ENCODE measurements at regions not wholly inside any gene's neighbourhood (a gene's known extent, or its start where the extent isn't known, plus 50 kb on each side); places are given as distances from the start of the nearest gene placed in this dataset.

GRCh38 chr12:18146363-18146762, 56.4 kb upstream of the RERGL start:
- no peaks in the 10 kb centered on the region for H3K36me3 ChIP-seq
- no peak overlapping the region for H3K4me3 ChIP-seq
- H3K9me3 ChIP-seq: no peaks in the 10 kb centered on the region
- TF ChIP-seq CTCF (IDR thresholded peaks at IDR 0.05 in 4 of 5, conservative IDR thresholded peaks at IDR 0.05 in 1 of 5) (no peak), POLR2A (IDR thresholded peaks at IDR 0.05) (no peak)
- ATAC-seq: no peak
- H3K27ac ChIP-seq: no peak overlapping the region
- intact Hi-C loops (cut with DNase I; ENCODE audit: low total_unique reads) (no loop called here), in situ Hi-C loops (cut with MboI; ENCODE audit: low sequenced_read_pairs in 4 of 4) (loop anchor here in 1 of 4 donors (25.0 kb wide), 1 partner anchor 1041 kb away; no protein-coding TSS in a partner anchor)
- H3K27me3 ChIP-seq: no peaks in the 10 kb centered on the region
- DNase-seq: no peak
- no peaks in the 10 kb centered on the region for H3K4me1 ChIP-seq

DNA sequence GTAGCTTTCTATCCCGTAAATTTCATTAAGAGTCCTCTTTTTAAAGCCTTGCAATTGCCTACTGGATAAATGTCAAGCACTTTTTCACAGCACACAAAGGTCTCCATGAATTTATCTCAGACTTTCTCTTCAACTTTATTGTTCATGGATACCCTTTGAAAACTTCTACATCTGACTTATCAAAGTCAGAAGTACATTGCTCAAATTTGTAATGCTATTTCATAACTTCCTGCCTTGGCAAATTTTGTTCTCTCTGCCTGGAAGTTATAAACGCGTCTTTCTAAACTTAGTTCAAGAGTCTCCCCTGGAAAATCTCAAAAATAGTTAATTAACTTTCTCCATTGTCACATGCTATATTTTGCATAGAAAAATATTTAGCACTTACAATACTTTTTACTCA, 55.9 kb upstream of the RERGL start:
- no peaks in the 10 kb centered on the region for H3K36me3 ChIP-seq
- no peaks in the 10 kb centered on the region for H3K4me1 ChIP-seq
- no peak for TF ChIP-seq CTCF (IDR thresholded peaks at IDR 0.05 in 4 of 5, conservative IDR thresholded peaks at IDR 0.05 in 1 of 5)
- no peak for TF ChIP-seq POLR2A (IDR thresholded peaks at IDR 0.05)
- ATAC-seq: no peak
- H3K27ac ChIP-seq: no peak overlapping the region
- in situ Hi-C loops (cut with MboI; ENCODE audit: low sequenced_read_pairs in 4 of 4): loop anchor here in 1 of 4 donors (25.0 kb wide), 1 partner anchor 1041 kb away; no protein-coding TSS in a partner anchor
- H3K27me3 ChIP-seq: no peaks in the 10 kb centered on the region
- H3K4me3 ChIP-seq: no peak overlapping the region
- intact Hi-C loops (cut with DNase I; ENCODE audit: low total_unique reads): no loop called here
- no peaks in the 10 kb centered on the region for H3K9me3 ChIP-seq
- DNase-seq: no peak

- Histone ChIP-seq H3K27ac (no peak overlapping the region), H3K9me3 (no peaks in the 10 kb centered on the region), H3K4me3 (no peak overlapping the region), H3K36me3 (no peaks in the 10 kb centered on the region), H3K27me3 (no peaks in the 10 kb centered on the region), H3K4me1 (no peaks in the 10 kb centered on the region)
- TF ChIP-seq POLR2A (IDR thresholded peaks at IDR 0.05): no peak
- no peak for TF ChIP-seq CTCF (IDR thresholded peaks at IDR 0.05 in 4 of 5, conservative IDR thresholded peaks at IDR 0.05 in 1 of 5)
- intact Hi-C loops (cut with DNase I; ENCODE audit: low total_unique reads): no loop called here
- ATAC-seq: no peak
- no peak for DNase-seq
- in situ Hi-C loops (cut with MboI; ENCODE audit: low sequenced_read_pairs in 4 of 4): loop anchor here in 1 of 4 donors (25.0 kb wide), 1 partner anchor 1046 kb away; no protein-coding TSS in a partner anchor
Observed at GRCh38 chr12:18141048-18141982, 51.3 kb upstream of the RERGL start.

DNA sequence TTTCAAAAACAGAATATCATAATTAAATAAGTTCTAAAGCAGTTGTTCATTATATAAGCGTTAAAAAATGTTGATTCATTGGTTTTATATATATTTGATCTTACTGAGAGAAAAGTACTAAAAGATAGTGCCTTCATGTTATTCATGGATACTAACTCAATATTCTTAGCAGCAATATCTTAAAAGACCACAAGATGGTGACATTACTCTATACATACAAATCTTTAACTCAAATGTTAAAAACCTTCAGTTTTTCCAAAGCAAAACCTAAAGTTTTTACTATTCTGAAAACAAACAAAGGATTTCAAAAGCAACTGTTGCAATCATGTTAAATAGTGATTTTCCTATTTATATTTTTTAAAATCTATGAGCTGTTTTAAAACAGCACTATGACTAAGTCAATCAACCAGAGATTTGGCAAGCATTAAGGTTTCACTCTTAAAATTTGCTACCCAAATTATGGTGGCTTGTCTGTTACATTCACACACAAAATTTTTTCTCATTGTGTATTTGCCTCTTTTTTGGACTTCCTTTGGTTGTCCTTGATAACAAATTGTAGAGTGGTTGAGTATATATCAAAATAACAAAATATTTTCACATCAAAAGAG, 50.1 kb upstream of the RERGL start:
- intact Hi-C loops (cut with DNase I; ENCODE audit: low total_unique reads) (no loop called here), in situ Hi-C loops (cut with MboI; ENCODE audit: low sequenced_read_pairs in 4 of 4) (loop anchor here in 1 of 4 donors (25.0 kb wide), 1 partner anchor 1047 kb away; no protein-coding TSS in a partner anchor)
- H3K9me3 ChIP-seq: no peaks in the 10 kb centered on the region
- H3K36me3 ChIP-seq: no peaks in the 10 kb centered on the region
- ATAC-seq (no peak), DNase-seq (no peak)
- H3K27ac ChIP-seq: no peak overlapping the region
- no peak overlapping the region for H3K4me3 ChIP-seq
- no peak for TF ChIP-seq POLR2A (IDR thresholded peaks at IDR 0.05)
- TF ChIP-seq CTCF (IDR thresholded peaks at IDR 0.05 in 4 of 5, conservative IDR thresholded peaks at IDR 0.05 in 1 of 5): peak in 4 of 5 experiments; percentile 14 to 42 (median 30)
- no peaks in the 10 kb centered on the region for H3K4me1 ChIP-seq
- H3K27me3 ChIP-seq: no peaks in the 10 kb centered on the region

Measured in gastrocnemius medialis (tissue), 4 donors.